Spleen (tissue), 3 donors: ENCODE measurements at regions not wholly inside any gene's neighbourhood (a gene's known extent, or its start where the extent isn't known, plus 50 kb on each side); places are given as distances from the start of the nearest gene placed in this dataset.

Experiments used
- POLR2A ChIP-seq, 3 donors: fragments of 450-650 bp; IDR thresholded peaks; one replicate each; pipeline ENCODE4 v1.5.1; 2017; ENCODE audit warnings: antibody characterized with exemption in 3 of 3, mild to moderate bottlenecking in 1 of 3
- POLR2AphosphoS5 ChIP-seq, 3 donors: sonication (generic); formaldehyde crosslinking; IDR thresholded peaks; one replicate each; pipeline ENCODE4 v1.5.1; 2017; ENCODE audit warnings: antibody characterized with exemption in 3 of 3

DNA sequence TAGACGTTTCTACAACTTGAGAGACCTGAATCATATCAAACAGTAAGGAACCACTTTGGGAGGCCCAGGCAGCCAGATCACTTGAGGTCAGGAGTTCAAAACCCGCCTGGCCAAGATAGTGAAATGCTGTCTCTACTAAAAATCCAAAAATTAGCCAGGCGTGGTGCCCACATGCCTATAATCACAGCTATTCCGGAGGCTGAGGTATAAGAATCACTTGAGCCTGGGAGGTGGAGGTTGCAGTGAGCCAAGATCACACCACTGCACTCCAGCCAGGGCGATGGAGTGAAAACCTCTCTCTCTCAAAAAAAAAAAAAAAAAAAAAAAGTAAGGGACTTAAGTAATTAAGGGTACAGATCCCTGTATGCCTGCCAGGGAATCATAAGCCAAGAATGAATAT lies 103.4 kb upstream of the NUDT7 start:
- no peak for TF ChIP-seq POLR2AphosphoS5 (IDR thresholded peaks at IDR 0.05)
- no peak for TF ChIP-seq POLR2A (IDR thresholded peaks at IDR 0.05)
